ENCODE measurements at regions not wholly inside any gene's neighbourhood (a gene's known extent, or its start where the extent isn't known, plus 50 kb on each side); places are given as distances from the start of the nearest gene placed in this dataset.

- no peak overlapping the region for H3K27ac Mint-ChIP-seq
- H3K4me3 Mint-ChIP-seq, result no peak overlapping the region
- Histone ChIP-seq H2AFZ (no peak overlapping the region), H3K27ac (ENCODE audit: low read depth) (no peak overlapping the region), H3K4me2 (no peak overlapping the region), H3K9me2 (ENCODE audit: insufficient read depth) (no peaks in the 10 kb centered on the region), H3K79me2 (replicated peaks; ENCODE audit: insufficient read depth) (no peaks in the 10 kb centered on the region), H4K20me1 (replicated peaks; ENCODE audit: insufficient read depth) (no peaks in the 10 kb centered on the region), H3K4me1 (ENCODE audit: insufficient read depth) (no peaks in the 10 kb centered on the region), H3F3A (replicated peaks; ENCODE audit: low read depth) (no peaks in the 10 kb centered on the region), H3K36me3 (ENCODE audit: insufficient read depth) (no peaks in the 10 kb centered on the region), H3K4me3 (no peak overlapping the region), H3K27me3 (ENCODE audit: insufficient read depth) (no peaks in the 10 kb centered on the region)
- no peaks in the 10 kb centered on the region for H3K9me3 Mint-ChIP-seq
- ATAC-seq (no peak), DNase-seq (ENCODE audit: low spot score) (no peak)
- no peaks in the 10 kb centered on the region for H3K36me3 Mint-ChIP-seq (ENCODE audit: low read depth)
- H3K4me1 Mint-ChIP-seq, result no peaks in the 10 kb centered on the region
- no peaks in the 10 kb centered on the region for H3K27me3 Mint-ChIP-seq (ENCODE audit: insufficient read depth, low read depth, poor library complexity)
- no peak for TF ChIP-seq NANOG (IDR thresholded peaks at IDR 0.05; ENCODE audit: borderline replicate concordance)
- TF ChIP-seq JUNB (IDR thresholded peaks at IDR 0.05; ENCODE audit: unreplicated experiment), result no peak
- TF ChIP-seq ZNF114 (CRISPR knock-in tag; IDR thresholded peaks at IDR 0.05), result no peak
- no peak for TF ChIP-seq CREB1 (CRISPR knock-in tag; IDR thresholded peaks at IDR 0.05; ENCODE audit: low read depth)
- TF ChIP-seq POLR2AphosphoS5 (IDR thresholded peaks at IDR 0.05; ENCODE audit: low read depth), result no peak
- no peak for TF ChIP-seq REST (IDR thresholded peaks at IDR 0.05; ENCODE audit: unreplicated experiment)
- no peak for TF ChIP-seq ZNF462 (CRISPR knock-in tag; IDR thresholded peaks at IDR 0.05)
- TF ChIP-seq, protein P1, sequence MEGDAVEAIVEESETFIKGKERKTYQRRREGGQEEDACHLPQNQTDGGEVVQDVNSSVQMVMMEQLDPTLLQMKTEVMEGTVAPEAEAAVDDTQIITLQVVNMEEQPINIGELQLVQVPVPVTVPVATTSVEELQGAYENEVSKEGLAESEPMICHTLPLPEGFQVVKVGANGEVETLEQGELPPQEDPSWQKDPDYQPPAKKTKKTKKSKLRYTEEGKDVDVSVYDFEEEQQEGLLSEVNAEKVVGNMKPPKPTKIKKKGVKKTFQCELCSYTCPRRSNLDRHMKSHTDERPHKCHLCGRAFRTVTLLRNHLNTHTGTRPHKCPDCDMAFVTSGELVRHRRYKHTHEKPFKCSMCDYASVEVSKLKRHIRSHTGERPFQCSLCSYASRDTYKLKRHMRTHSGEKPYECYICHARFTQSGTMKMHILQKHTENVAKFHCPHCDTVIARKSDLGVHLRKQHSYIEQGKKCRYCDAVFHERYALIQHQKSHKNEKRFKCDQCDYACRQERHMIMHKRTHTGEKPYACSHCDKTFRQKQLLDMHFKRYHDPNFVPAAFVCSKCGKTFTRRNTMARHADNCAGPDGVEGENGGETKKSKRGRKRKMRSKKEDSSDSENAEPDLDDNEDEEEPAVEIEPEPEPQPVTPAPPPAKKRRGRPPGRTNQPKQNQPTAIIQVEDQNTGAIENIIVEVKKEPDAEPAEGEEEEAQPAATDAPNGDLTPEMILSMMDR (conservative IDR thresholded peaks at IDR 0.05; ENCODE audit: low read depth in 2 of 2), result no peak
- no peak for TF ChIP-seq EZH2 (IDR thresholded peaks at IDR 0.05; ENCODE audit: low read depth, unreplicated experiment)
- TF ChIP-seq, protein P2, sequence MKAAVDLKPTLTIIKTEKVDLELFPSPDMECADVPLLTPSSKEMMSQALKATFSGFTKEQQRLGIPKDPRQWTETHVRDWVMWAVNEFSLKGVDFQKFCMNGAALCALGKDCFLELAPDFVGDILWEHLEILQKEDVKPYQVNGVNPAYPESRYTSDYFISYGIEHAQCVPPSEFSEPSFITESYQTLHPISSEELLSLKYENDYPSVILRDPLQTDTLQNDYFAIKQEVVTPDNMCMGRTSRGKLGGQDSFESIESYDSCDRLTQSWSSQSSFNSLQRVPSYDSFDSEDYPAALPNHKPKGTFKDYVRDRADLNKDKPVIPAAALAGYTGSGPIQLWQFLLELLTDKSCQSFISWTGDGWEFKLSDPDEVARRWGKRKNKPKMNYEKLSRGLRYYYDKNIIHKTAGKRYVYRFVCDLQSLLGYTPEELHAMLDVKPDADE (IDR thresholded peaks at IDR 0.05), result no peak
- TF ChIP-seq EZH2phosphoT487 (IDR thresholded peaks at IDR 0.05; ENCODE audit: unreplicated experiment), result no peak
- no peak for TF ChIP-seq STAT1 (IDR thresholded peaks at IDR 0.05; ENCODE audit: unreplicated experiment)
- TF ChIP-seq ZNF331 (CRISPR knock-in tag; IDR thresholded peaks at IDR 0.05; ENCODE audit: low read depth), result no peak
Observed at GRCh38 chr11:97143463-97143862, 753.6 kb downstream of the JRKL start.

Measured in GM23338 (cell line).